Activated T-cell treated with anti-CD3 and anti-CD28 coated beads for 24 hours (primary cell): ENCODE measurements at regions not wholly inside any gene's neighbourhood (a gene's known extent, or its start where the extent isn't known, plus 50 kb on each side); places are given as distances from the start of the nearest gene placed in this dataset.

Source experiments
- DNase-seq: peaks from one replicate; pipeline ENCODE4 v3.0.0-alpha.2; 2020; ENCODE audit warnings: low read depth

- DNase-seq = no peak
Measured at GRCh38 chr5:58255970-58256369, 203.9 kb downstream of the PLK2 start.

- no peak for DNase-seq
Measured at GRCh38 chr5:58255386-58255785, 204.5 kb downstream of the PLK2 start.

- no peak for DNase-seq
Measured at GRCh38 chr5:58248221-58248620, 211.7 kb downstream of the PLK2 start.

DNA sequence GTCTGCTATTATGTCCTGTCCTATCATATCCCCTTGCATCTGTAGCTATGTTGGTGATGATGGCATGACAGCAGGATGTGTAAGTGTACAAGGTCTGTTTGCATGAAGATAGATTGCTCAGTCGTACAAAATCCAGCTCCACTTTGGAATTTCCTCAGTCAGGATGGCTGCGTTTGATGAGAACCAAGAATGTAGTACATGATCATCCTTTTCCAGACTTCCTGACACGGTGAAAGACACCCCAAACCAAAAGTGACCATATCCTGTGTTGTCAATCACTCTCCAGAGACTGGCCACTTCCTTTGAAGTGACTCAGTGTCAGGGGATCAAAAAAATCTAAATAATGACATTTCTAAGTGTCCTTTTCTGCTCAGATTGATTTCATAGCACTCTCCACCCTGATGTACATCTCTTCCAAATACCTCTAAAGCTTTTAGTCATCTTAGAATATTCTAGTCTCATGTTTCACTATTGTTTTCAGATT is 213.4 kb downstream of the PLK2 start:
- DNase-seq = no peak

- no peak for DNase-seq
Measured at GRCh38 chr5:58245476-58245840, 214.4 kb downstream of the PLK2 start.

GRCh38 chr5:58244819-58245475 is 214.9 kb downstream of the PLK2 start:
- DNase-seq = no peak

DNA sequence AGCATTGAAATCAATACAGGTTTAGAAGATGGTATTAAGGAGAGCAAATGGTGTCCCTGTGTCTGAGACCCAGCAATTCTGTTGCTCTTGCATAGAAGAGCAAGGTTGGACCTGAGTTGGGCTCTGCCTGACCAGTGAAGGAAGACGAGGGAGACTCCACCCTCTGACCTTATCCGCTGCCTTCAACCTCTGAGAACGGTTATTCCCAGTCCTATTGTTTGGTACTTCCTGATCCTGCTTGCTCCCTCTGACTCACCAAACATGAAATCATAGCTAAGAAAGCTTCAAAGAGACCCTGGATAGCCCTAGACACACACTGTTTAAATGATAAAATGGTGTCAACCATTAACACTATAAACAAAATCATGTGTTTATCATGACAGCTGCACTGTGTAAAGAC is 218.5 kb downstream of the PLK2 start:
- DNase-seq = no peak

DNA sequence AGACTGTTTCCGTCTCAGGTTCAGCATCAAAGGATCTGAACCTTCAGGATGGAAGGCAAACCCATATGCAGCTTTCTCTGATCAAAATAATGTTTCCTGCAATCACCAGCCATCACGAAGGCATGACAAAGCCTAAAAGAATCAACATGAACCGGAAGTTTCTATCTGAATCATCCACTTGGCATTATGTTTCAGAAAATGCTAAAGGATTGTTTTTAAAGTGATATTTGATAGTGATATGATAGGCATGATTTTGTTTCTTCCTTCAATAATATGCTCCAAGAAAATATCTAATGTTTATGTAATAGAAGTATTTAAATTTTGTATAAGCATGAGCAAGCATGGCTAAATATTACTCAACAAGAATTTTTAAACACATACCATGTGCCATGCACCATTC is 219.6 kb downstream of the PLK2 start:
- DNase-seq = no peak

GRCh38 chr5:58239731-58240130 is 220.2 kb downstream of the PLK2 start:
- DNase-seq = no peak

DNA sequence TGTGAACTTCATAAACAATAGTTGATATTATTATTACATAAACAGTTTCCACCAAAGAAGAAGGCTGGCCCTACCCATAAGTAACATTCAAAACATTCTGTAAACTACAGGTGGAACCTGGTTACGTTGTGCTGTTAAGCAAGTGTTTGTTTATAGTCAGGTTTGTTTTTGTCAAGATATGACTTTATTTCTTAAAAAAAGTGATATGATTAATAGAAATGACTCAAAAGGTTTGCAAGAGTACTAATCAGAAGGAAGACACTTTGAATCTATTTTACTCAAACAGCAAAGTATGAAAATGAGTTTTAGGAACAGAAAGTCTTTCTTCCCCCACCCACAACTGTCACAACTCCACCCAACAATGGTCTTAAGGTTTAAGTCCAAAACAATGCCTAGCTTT is 220.8 kb downstream of the PLK2 start:
- DNase-seq = no peak

DNA sequence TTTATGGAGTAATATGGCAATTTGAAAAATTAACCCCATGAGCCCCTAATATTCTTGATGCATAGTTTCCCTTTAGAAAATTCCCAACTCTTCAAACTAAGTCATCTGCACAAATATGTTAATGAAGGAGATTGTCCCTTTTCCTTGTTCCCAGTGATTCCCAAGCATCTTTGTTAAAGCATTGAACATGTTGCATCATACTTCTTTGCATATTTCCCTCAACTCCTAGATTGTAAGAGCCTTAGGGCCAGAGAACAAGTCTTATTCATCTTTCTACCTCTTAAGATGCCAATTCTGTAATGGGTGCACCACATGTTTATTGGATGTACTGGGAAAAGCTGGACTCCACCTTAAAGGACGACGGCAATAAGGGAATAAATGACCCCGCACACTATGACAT is 223.4 kb downstream of the PLK2 start:
- no peak for DNase-seq

DNA sequence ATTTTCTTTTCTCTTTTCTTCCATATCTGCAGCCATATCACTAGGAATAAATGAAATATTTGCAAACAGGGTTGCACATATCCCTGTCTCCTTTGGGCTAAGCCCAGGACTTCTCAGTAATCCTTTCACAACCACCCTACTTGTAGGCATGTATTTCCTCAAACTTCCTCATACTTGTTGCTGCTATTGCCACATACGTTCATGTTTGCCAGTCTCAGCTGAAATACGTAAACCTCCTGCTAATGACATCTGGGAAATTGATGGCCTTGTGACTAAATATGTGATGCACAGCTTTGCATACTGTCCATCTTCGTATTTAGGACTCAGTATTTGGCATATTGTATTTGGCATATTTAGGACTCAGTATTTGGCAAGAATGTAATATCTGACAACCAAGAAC is 224.6 kb downstream of the PLK2 start:
- no peak for DNase-seq

- no peak for DNase-seq
Measured at GRCh38 chr5:58232130-58232529, 227.8 kb downstream of the PLK2 start.

DNA sequence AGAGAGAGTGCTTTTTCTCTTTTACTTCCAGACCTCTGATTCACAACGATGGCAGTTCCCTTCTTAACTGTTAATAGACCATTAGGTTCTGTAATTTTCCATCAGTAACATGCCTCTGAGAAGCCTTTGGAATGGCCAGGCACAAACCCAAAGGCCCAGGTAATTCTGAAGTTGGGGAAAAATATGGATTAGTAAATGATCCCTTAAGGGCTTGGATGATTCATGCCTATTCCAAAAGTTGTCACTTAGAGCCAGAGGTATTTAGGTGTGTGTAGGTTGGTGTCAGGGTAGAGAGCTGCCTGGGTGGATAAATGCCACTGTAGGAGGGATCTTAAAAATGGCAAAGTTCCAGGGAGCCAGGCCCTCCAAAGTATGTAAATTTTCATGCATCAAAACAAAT is 228.8 kb downstream of the PLK2 start:
- no peak for DNase-seq

- DNase-seq = no peak
Measured at GRCh38 chr5:58228896-58229295, 231.0 kb downstream of the PLK2 start.

DNA sequence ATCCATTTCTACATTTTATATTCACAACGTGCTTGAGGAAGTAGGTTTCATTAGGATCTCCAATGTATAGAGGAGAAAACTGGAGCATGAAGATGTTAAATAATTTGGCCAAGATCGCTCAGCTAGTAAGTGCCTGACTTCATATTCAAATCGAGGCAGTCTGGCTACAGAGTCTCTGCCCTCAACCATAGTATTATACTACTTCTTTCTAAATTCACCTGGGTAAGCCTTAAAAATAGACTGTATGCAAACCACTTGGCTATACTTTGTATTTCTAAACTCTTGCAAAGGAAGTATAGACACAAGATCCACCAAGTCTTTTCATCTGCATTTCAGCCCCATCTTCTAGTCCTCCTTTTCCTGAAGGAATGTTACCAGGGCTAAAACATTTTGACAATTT is 232.0 kb downstream of the PLK2 start:
- DNase-seq = no peak

GRCh38 chr5:58224661-58225060 is 235.2 kb downstream of the PLK2 start:
- no peak for DNase-seq

DNA sequence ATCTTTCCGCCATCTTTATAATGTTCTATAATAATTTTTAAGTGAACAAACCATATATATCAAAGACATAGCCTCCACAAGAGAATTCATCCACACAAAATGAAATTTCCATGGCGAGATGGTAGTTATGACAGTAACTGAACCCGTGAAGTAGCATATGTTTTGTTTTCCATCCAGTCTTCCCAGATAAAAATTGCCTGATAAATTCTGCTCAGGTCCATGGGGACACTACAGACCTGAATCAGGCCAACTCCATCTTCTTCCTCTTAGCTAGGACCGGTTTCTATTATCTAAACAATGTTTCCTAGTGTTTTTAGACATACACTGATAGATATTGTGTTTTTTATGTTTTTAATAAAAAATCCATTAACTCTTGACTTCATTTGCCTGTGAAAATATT is 235.7 kb downstream of the PLK2 start:
- DNase-seq = no peak

DNA sequence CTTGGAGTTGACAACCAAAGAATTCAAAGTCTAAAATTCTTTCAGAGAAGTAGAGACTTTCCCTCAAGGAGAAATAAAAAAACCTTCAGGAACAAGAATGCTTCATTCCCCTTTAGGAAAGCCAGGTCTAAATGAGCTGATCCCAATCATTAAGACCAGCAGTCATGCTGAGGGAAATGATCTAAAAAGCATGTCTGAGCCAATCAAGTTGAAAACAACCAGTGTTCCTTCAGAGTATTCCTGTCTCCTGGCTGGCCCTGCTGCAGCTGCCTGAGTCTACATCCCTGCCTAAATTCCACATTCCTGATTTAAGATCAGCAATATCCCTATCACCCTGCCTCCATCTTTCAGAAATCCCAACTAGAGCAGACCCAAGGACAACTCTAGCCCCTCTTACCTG is 244.5 kb downstream of the PLK2 start:
- no peak for DNase-seq

DNA sequence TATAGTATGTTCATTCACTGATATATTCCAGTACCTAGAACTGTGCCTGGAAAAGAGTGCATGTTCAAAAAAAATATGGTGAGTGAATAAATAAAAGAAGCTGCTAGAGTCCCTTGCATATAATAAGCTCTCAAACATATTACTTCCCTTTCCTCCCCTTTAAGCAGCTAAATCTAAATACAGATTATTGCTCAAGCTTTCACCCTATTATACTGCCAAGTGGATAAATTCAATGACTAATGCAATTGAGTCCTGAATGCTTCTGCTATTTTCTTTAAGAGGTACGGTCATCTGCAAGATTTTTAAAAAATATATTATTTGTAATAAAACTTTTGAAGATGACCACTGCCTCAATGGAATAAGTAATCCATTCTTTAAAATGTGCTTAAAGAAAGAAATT is 248.4 kb downstream of the PLK2 start:
- DNase-seq = no peak

GRCh38 chr5:58208674-58209073 is 251.2 kb downstream of the PLK2 start:
- DNase-seq = no peak

GRCh38 chr5:58207076-58207475 is 252.8 kb downstream of the PLK2 start:
- DNase-seq = no peak

- DNase-seq = no peak
Measured at GRCh38 chr5:58204966-58205365, 254.9 kb downstream of the PLK2 start.

- DNase-seq = no peak
Measured at GRCh38 chr5:58202941-58203444, 256.9 kb downstream of the PLK2 start.
